ENCODE measurements at regions not wholly inside any gene's neighbourhood (a gene's known extent, or its start where the extent isn't known, plus 50 kb on each side); places are given as distances from the start of the nearest gene placed in this dataset.
A peak's percentile ranks its signal among the peaks of the same experiment; 100 is the strongest.

GRCh38 chr13:111516712-111517640 is 196.5 kb downstream of the TEX29 start:
- peaks cover 0 to 64% (median 0%) of the 10 kb centered on the region in 4 donors for H3K27me3 ChIP-seq
- DNase-seq (ENCODE audit: extremely low spot score): no peak
- H3K4me3 ChIP-seq: peak overlapping the region in 2 of 4 donors; percentile 14 to 18
- intact Hi-C loops (cut with DNase I): no loop called here
- no peak for TF ChIP-seq EP300 (IDR thresholded peaks at IDR 0.05)
- no peak for TF ChIP-seq CTCF (IDR thresholded peaks at IDR 0.05)
- TF ChIP-seq POLR2A (IDR thresholded peaks at IDR 0.05; ENCODE audit: low read depth): no peak
- H3K9me3 ChIP-seq: no peaks in the 10 kb centered on the region
- 62% methylated on average over 25 of the region's 28 CpGs for WGBS
- no peak overlapping the region for H3K27ac ChIP-seq (replicated peaks in 1 of 4)
- no peaks in the 10 kb centered on the region for H3K4me1 ChIP-seq
- no peaks in the 10 kb centered on the region for H3K36me3 ChIP-seq

GRCh38 chr13:111517641-111518010 is 197.2 kb downstream of the TEX29 start:
- Histone ChIP-seq H3K27ac (replicated peaks in 1 of 4) (no peak overlapping the region), H3K36me3 (no peaks in the 10 kb centered on the region), H3K27me3 (peaks cover 0 to 57% (median 0%) of the 10 kb centered on the region in 4 donors), H3K4me1 (no peaks in the 10 kb centered on the region), H3K9me3 (no peaks in the 10 kb centered on the region), H3K4me3 (no peak overlapping the region)
- intact Hi-C loops (cut with DNase I): no loop called here
- TF ChIP-seq EP300 (IDR thresholded peaks at IDR 0.05) (no peak), POLR2A (IDR thresholded peaks at IDR 0.05; ENCODE audit: low read depth) (no peak), CTCF (IDR thresholded peaks at IDR 0.05) (no peak), POLR2AphosphoS5 (IDR thresholded peaks at IDR 0.05) (no peak)
- no peak for DNase-seq (ENCODE audit: extremely low spot score)
- 74% methylated on average over 9 of the region's 10 CpGs for WGBS

GRCh38 chr13:111518161-111518792 is 197.8 kb downstream of the TEX29 start:
- H3K27ac ChIP-seq (replicated peaks in 1 of 4): no peak overlapping the region
- H3K9me3 ChIP-seq: no peaks in the 10 kb centered on the region
- 77% methylated on average over 16 of the region's 24 CpGs for WGBS
- no peak for DNase-seq (ENCODE audit: extremely low spot score)
- H3K4me3 ChIP-seq: no peak overlapping the region
- H3K27me3 ChIP-seq: peaks cover 0 to 51% (median 0%) of the 10 kb centered on the region in 4 donors
- intact Hi-C loops (cut with DNase I): no loop called here
- no peaks in the 10 kb centered on the region for H3K36me3 ChIP-seq
- TF ChIP-seq EP300 (IDR thresholded peaks at IDR 0.05) (no peak), POLR2AphosphoS5 (IDR thresholded peaks at IDR 0.05) (no peak), CTCF (IDR thresholded peaks at IDR 0.05) (no peak), POLR2A (IDR thresholded peaks at IDR 0.05; ENCODE audit: low read depth) (no peak)
- H3K4me1 ChIP-seq: no peaks in the 10 kb centered on the region

GRCh38 chr13:111519041-111519440 is 198.6 kb downstream of the TEX29 start:
- H3K9me3 ChIP-seq: no peaks in the 10 kb centered on the region
- no peak for DNase-seq (ENCODE audit: extremely low spot score)
- H3K27ac ChIP-seq (replicated peaks in 1 of 4): no peak overlapping the region
- TF ChIP-seq POLR2A (IDR thresholded peaks at IDR 0.05; ENCODE audit: low read depth) (no peak), EP300 (IDR thresholded peaks at IDR 0.05) (no peak), CTCF (IDR thresholded peaks at IDR 0.05) (no peak), POLR2AphosphoS5 (IDR thresholded peaks at IDR 0.05) (no peak)
- no peaks in the 10 kb centered on the region for H3K36me3 ChIP-seq
- no peak overlapping the region for H3K4me3 ChIP-seq
- H3K27me3 ChIP-seq: peaks cover 0 to 44% (median 0%) of the 10 kb centered on the region in 4 donors
- WGBS: 50% methylated on average over 1 of the region's 8 CpGs
- intact Hi-C loops (cut with DNase I): no loop called here
- no peaks in the 10 kb centered on the region for H3K4me1 ChIP-seq

Measured in esophagus muscularis mucosa (tissue), 4 donors.